ENCODE measurements at regions not wholly inside any gene's neighbourhood (a gene's known extent, or its start where the extent isn't known, plus 50 kb on each side); places are given as distances from the start of the nearest gene placed in this dataset.

- TF ChIP-seq, protein P1, sequence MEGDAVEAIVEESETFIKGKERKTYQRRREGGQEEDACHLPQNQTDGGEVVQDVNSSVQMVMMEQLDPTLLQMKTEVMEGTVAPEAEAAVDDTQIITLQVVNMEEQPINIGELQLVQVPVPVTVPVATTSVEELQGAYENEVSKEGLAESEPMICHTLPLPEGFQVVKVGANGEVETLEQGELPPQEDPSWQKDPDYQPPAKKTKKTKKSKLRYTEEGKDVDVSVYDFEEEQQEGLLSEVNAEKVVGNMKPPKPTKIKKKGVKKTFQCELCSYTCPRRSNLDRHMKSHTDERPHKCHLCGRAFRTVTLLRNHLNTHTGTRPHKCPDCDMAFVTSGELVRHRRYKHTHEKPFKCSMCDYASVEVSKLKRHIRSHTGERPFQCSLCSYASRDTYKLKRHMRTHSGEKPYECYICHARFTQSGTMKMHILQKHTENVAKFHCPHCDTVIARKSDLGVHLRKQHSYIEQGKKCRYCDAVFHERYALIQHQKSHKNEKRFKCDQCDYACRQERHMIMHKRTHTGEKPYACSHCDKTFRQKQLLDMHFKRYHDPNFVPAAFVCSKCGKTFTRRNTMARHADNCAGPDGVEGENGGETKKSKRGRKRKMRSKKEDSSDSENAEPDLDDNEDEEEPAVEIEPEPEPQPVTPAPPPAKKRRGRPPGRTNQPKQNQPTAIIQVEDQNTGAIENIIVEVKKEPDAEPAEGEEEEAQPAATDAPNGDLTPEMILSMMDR (IDR thresholded peaks at IDR 0.05; ENCODE audit: insufficient read depth, low read length, poor library complexity, severe bottlenecking) = no peak
- TF ChIP-seq EZH2phosphoT487 (conservative IDR thresholded peaks at IDR 0.05; ENCODE audit: low read length) = no peak
Observed at GRCh38 chr6:164087870-164088269, 673.4 kb downstream of the QKI start.
